Spinal cord (tissue), 9 donors: ENCODE measurements at regions not wholly inside any gene's neighbourhood (a gene's known extent, or its start where the extent isn't known, plus 50 kb on each side); places are given as distances from the start of the nearest gene placed in this dataset.

Experiments
- DNase-seq, 6 donors: peaks; one replicate each; pipeline versions ENCODE4 v3.0.0 to v3.0.0-alpha.2; 2013 to 2015; ENCODE audit warnings: low spot score in 6 of 6, low read depth in 4 of 6
- H3K27ac ChIP-seq: one replicate; pipeline ENCODE4 v1.5.1; 2013; ENCODE audit warnings: low read depth, low read length, control low read depth
- H3K27me3 ChIP-seq: one replicate; pipeline ENCODE4 v1.6.1; 2013; ENCODE audit warnings: low read length; ENCODE audit not compliant: control insufficient read depth, insufficient read depth
- H3K36me3 ChIP-seq: one replicate; pipeline ENCODE4 v1.6.1; 2013; ENCODE audit warnings: low read length; ENCODE audit not compliant: control insufficient read depth, insufficient read depth
- H3K4me1 ChIP-seq: one replicate; pipeline ENCODE4 v1.6.1; 2013; ENCODE audit warnings: low read length; ENCODE audit not compliant: control insufficient read depth, insufficient read depth
- H3K4me3 ChIP-seq: one replicate; pipeline ENCODE4 v1.5.1; 2013; ENCODE audit warnings: low read depth, low read length, control low read depth
- H3K9me3 ChIP-seq: one replicate; pipeline ENCODE4 v1.6.1; 2013; ENCODE audit warnings: low read length; ENCODE audit not compliant: control insufficient read depth, insufficient read depth
- WGBS: methylation state at CpG from one replicate; pipeline ENCODE4 v1.1.5; 2013; ENCODE audit warnings: missing lambda C conversion rate; ENCODE audit not compliant: insufficient coverage; 5-methylcytosine and 5-hydroxymethylcytosine counted together
- donor health status: healthy.

DNA sequence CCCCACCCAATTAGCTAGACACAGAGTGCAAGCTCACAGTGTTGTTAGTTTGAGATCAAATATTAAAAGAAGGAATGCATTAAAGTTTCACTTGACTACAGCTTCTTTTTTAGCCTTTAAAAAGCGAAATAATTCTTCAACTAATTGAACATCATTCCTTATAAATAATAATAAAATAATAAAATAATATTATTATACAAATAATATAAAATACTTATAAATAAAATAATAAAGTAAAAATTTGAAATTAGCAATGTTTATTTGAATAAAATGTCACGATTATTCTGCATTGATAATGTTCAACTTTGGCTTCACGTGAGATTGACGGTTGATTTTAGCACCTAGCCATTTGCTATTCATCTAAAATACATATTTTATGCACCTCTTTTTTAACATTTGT lies 819.3 kb downstream of the FRK start:
- H3K27me3 ChIP-seq, result no peaks in the 10 kb centered on the region
- no peaks in the 10 kb centered on the region for H3K9me3 ChIP-seq
- no CpG with 5 or more reads among the region's 4 CpGs for WGBS
- H3K27ac ChIP-seq, result no peak overlapping the region
- H3K36me3 ChIP-seq, result no peaks in the 10 kb centered on the region
- H3K4me1 ChIP-seq, result no peaks in the 10 kb centered on the region
- no peak for DNase-seq
- no peak overlapping the region for H3K4me3 ChIP-seq

DNA sequence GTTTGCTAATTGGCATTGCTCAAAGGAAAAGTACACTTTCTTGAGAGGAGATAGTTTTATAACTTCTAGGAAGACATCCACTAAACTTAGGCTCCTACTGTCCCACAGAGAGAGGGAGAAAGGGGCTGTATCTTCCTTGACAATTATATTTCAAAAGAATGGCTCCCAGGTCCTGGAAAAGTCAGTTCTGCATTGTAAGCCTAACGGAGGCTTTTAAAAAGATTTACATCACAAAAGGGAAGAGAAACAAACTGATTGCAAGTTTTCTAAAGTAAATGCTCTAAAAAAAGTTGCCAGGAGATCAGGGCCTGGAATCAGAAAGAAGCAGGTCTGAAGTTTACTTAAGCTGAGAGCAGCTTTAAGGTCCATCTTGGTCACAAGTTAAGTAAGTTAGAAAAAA lies 839.5 kb downstream of the FRK start:
- DNase-seq, result no peak
- no peak overlapping the region for H3K27ac ChIP-seq
- WGBS, result 17% methylated on average over 1 of the region's 1 CpG
- no peak overlapping the region for H3K4me3 ChIP-seq
- H3K9me3 ChIP-seq, result no peaks in the 10 kb centered on the region
- H3K36me3 ChIP-seq, result no peaks in the 10 kb centered on the region
- H3K27me3 ChIP-seq, result no peaks in the 10 kb centered on the region
- no peaks in the 10 kb centered on the region for H3K4me1 ChIP-seq

DNA sequence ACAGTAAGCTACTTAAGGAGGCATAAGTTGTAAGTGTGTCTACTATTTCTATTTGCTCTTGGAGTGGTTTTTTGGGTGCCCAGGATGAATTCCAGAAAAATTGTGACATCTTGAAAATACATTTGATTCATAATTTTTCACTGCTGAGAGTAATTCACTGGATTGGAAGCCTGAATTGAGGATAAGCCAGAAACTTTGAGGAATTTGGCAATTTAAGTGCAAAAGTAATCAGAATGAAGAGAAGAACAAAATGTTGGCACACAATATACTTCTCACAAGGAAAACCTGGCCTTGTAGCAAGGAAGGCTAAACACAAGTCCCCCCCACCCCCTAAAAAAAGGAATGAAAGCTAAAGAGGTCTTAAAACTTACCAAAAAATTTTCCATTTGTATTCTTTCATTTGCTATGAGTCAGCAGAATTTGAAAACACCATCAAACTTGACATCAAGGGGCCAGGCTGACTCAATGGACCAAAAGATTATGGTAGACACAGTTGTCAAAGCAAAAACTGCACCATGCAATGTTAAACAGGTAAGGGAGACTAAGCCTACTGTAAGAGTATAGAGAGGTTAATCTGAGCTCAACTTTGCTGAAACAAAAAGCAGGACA lies 840.0 kb downstream of the FRK start:
- no peak overlapping the region for H3K4me3 ChIP-seq
- DNase-seq, result peak in 1 of 6 donors; percentile 39
- no peaks in the 10 kb centered on the region for H3K9me3 ChIP-seq
- no peaks in the 10 kb centered on the region for H3K36me3 ChIP-seq
- H3K27ac ChIP-seq, result no peak overlapping the region
- H3K27me3 ChIP-seq, result no peaks in the 10 kb centered on the region
- no peaks in the 10 kb centered on the region for H3K4me1 ChIP-seq

DNA sequence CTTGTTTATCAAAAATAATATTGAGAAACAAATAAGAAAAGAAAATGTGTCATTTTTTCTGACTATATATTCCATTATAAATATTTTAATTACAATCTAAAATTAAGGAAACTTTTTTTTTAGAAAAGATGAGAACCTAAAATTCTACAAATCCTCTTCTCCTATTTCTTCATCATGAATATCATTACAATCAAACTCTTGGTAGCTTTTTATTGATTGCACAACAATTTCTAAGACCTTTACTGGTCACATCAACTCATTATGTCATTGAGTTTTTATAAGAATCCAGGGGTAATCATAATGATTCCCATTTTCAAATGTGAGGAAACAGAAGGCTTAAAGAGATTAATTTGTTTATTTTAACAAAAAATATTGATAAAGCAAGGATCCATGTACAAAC lies 841.0 kb downstream of the FRK start:
- Histone ChIP-seq H3K27ac (no peak overlapping the region), H3K27me3 (no peaks in the 10 kb centered on the region), H3K36me3 (no peaks in the 10 kb centered on the region), H3K4me3 (no peak overlapping the region), H3K9me3 (no peaks in the 10 kb centered on the region), H3K4me1 (no peaks in the 10 kb centered on the region)
- DNase-seq, result no peak

DNA sequence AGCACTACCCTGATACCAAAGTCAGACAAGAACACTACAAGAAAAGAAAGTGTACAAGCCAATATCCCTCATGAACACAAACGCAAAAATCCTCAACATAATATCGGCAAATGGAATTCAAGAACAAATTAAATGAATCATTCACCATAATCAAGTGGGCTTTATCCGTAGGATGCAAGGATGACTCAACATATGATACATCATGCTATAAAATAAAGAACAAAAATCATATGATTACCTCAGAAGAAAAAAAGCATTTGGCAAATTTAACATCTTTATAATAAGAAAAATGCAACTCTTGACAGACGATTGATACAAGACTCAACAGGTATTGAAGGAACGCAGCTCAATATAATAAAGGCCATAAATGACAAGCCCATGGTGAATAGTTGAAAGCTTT lies 843.9 kb downstream of the FRK start:
- no peaks in the 10 kb centered on the region for H3K36me3 ChIP-seq
- H3K9me3 ChIP-seq, result peaks cover 2% of the 10 kb centered on the region
- no peaks in the 10 kb centered on the region for H3K27me3 ChIP-seq
- H3K4me1 ChIP-seq, result no peaks in the 10 kb centered on the region
- no peak overlapping the region for H3K27ac ChIP-seq
- WGBS, result no CpG with 5 or more reads among the region's 5 CpGs
- H3K4me3 ChIP-seq, result no peak overlapping the region
- no peak for DNase-seq

DNA sequence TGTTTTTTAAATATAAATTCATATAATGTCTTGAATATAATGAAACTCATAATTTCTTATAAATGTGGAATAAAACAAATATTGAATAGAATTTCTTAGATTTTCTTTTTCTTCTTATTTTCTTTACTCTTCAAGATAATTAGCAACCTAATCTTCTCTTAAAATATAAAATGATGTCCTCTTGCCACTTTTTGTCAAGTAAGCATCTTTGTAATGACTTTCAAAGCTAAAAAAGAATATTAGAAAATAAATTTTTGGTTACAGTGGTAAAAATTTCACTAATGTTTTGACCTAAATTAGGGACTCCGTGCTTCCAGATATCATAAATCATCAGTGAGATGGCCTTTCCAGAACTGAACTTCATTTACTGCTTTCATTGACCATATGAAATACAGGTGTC lies 846.4 kb downstream of the FRK start:
- Histone ChIP-seq H3K27me3 (no peaks in the 10 kb centered on the region), H3K27ac (no peak overlapping the region), H3K9me3 (peaks cover 2% of the 10 kb centered on the region), H3K4me3 (no peak overlapping the region), H3K36me3 (no peaks in the 10 kb centered on the region), H3K4me1 (no peaks in the 10 kb centered on the region)
- DNase-seq, result no peak
- no CpG with 5 or more reads among the region's 1 CpG for WGBS

DNA sequence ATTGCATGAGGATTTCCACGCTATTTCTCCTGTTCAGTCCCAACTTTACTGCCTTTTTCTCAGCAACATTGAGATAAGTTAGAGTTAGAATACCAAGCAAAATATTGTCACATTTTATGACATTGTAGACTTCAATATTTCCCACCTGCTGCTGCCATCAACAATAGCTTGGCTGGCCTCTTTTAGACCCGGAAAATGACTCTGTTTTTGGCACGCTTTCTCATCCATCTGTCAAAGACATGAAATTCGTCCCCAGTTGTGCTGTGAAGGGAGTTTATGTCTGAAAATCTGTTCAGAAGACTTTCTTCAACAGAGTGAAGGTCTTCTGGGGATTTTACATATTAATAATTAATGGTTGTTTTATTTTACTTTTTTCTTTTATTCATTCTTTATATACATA lies 857.3 kb downstream of the FRK start:
- Histone ChIP-seq H3K4me3 (no peak overlapping the region), H3K4me1 (no peaks in the 10 kb centered on the region), H3K27me3 (no peaks in the 10 kb centered on the region), H3K27ac (no peak overlapping the region), H3K36me3 (no peaks in the 10 kb centered on the region), H3K9me3 (no peaks in the 10 kb centered on the region)
- no CpG with 5 or more reads among the region's 4 CpGs for WGBS
- DNase-seq, result peak in 3 of 6 donors; percentile 11 to 50 (median 11)

DNA sequence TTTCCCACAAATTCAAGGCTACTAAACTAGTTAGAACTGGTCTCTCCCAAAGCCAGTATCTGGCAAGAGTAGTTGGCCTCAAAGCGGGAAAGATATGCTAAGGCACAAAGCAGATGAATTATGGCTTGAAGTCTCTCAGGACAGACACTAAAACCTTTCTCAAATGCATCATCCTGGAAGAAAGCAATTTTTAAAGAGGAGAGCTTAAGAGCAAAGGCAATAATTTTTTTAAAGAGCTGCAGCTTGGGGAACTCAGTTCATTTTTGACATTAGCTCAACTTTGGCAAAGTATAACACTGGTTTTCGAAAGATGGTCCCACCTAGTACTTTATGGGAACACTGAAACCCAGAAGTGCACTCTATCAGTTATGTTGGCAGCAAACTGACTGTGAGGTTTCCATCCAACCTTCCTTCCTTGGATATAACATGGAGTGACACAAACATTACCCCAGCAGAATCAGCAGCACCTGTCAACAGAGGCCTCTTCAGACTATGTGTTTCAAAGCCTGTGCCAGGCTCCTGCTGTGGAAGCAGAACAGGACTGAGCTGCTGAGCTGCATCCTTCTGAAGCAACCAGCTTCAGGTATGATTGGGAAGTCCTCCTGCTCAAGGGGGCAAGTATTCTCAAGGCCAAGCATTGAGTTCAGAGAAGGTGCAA lies 852.3 kb upstream of the HS3ST5 start:
- Histone ChIP-seq H3K9me3 (no peaks in the 10 kb centered on the region), H3K27ac (no peak overlapping the region), H3K36me3 (no peaks in the 10 kb centered on the region), H3K27me3 (no peaks in the 10 kb centered on the region), H3K4me3 (no peak overlapping the region), H3K4me1 (no peaks in the 10 kb centered on the region)
- WGBS, result 100% methylated on average over 1 of the region's 2 CpGs
- DNase-seq, result peak in 1 of 6 donors; percentile 13

DNA sequence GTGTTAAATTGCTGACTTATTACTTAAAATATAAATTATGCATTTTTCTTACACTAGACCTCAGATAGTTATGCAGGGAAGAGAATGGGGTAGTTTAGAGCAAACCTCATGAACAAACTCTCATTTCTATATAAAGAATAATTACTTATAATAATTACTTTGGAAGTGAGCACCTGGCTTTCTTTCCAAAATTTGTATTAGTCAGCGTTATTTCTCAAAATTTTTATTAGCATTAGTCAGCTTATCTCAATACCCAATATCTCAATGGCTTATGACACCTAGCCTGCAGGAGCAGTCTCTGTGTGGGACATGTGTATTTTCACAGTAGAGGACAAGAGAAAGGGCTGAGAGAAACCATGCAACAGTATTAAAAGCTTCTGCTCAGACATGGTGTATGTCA lies 849.2 kb upstream of the HS3ST5 start:
- no peaks in the 10 kb centered on the region for H3K27me3 ChIP-seq
- H3K4me3 ChIP-seq, result no peak overlapping the region
- no peak for DNase-seq
- WGBS, result no CpG with 5 or more reads among the region's 1 CpG
- H3K9me3 ChIP-seq, result no peaks in the 10 kb centered on the region
- H3K36me3 ChIP-seq, result no peaks in the 10 kb centered on the region
- no peak overlapping the region for H3K27ac ChIP-seq
- H3K4me1 ChIP-seq, result no peaks in the 10 kb centered on the region

DNA sequence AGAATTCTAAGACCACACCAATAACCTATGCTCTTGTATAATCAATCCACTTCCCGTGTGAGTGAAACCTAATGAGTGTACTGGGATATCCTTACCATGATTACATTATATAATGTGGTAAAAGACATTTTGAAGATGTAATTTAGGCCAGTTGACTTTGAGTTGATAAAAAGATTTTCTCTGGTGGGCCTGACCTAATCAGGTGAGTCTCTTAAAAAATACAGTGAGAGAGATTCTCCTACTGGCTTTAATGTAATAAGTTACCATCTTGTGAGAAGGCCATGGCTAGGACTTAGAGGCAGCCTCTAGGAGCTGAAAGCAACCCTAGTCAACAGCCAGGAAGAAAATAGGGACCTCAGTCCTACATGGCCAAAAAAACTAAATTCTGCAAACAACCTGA lies 847.7 kb upstream of the HS3ST5 start:
- no peaks in the 10 kb centered on the region for H3K36me3 ChIP-seq
- no peak for DNase-seq
- no peaks in the 10 kb centered on the region for H3K27me3 ChIP-seq
- H3K9me3 ChIP-seq, result no peaks in the 10 kb centered on the region
- WGBS, result no CpG with 5 or more reads among the region's 1 CpG
- H3K4me1 ChIP-seq, result no peaks in the 10 kb centered on the region
- H3K27ac ChIP-seq, result no peak overlapping the region
- no peak overlapping the region for H3K4me3 ChIP-seq
